HG02970 (cell line): ENCODE measurements at regions not wholly inside any gene's neighbourhood (a gene's known extent, or its start where the extent isn't known, plus 50 kb on each side); places are given as distances from the start of the nearest gene placed in this dataset.

Experiments used
- ATAC-seq: cut with Tn5 transposase; IDR thresholded peaks from one replicate; pipeline ENCODE4 v1.9.1; 2021; ENCODE audit warnings: mild to moderate bottlenecking, moderate library complexity, moderate number of reproducible peaks; ENCODE audit not compliant: unreplicated experiment, low FRiP score

GRCh38 chr9:118276784-118277183 lies 572.6 kb downstream of the TLR4 start:
- no peak for ATAC-seq

- ATAC-seq, result no peak
Observed at GRCh38 chr9:118281772-118282171, 577.6 kb downstream of the TLR4 start.

GRCh38 chr9:118283488-118283887 lies 579.3 kb downstream of the TLR4 start:
- no peak for ATAC-seq

- ATAC-seq, result no peak
Observed at GRCh38 chr9:118290116-118290515, 585.9 kb downstream of the TLR4 start.

- no peak for ATAC-seq
Observed at GRCh38 chr9:118295413-118295812, 591.2 kb downstream of the TLR4 start.

- no peak for ATAC-seq
Observed at GRCh38 chr9:118302721-118303120, 598.5 kb downstream of the TLR4 start.

- no peak for ATAC-seq
Observed at GRCh38 chr9:118303216-118303615, 599.0 kb downstream of the TLR4 start.

GRCh38 chr9:118305331-118305730 lies 601.1 kb downstream of the TLR4 start:
- no peak for ATAC-seq

- ATAC-seq, result no peak
Observed at GRCh38 chr9:118306801-118307200, 602.6 kb downstream of the TLR4 start.

- ATAC-seq, result no peak
Observed at GRCh38 chr9:118313965-118314364, 609.8 kb downstream of the TLR4 start.

- no peak for ATAC-seq
Observed at GRCh38 chr9:118316831-118317343, 612.7 kb downstream of the TLR4 start.

GRCh38 chr9:118318770-118319431 lies 614.7 kb downstream of the TLR4 start:
- ATAC-seq, result no peak

- ATAC-seq, result no peak
Observed at GRCh38 chr9:118321788-118322187, 617.6 kb downstream of the TLR4 start.

- no peak for ATAC-seq
Observed at GRCh38 chr9:118324706-118325105, 620.5 kb downstream of the TLR4 start.

GRCh38 chr9:118325757-118326156 lies 621.6 kb downstream of the TLR4 start:
- no peak for ATAC-seq

GRCh38 chr9:118326326-118326725 lies 622.1 kb downstream of the TLR4 start:
- ATAC-seq, result no peak

GRCh38 chr9:118330191-118330986 lies 626.2 kb downstream of the TLR4 start:
- ATAC-seq, result no peak

- ATAC-seq, result no peak
Observed at GRCh38 chr9:118331622-118332045, 627.4 kb downstream of the TLR4 start.

GRCh38 chr9:118336250-118336942 lies 632.2 kb downstream of the TLR4 start:
- no peak for ATAC-seq

GRCh38 chr9:118336943-118337330 lies 632.7 kb downstream of the TLR4 start:
- ATAC-seq, result no peak

- ATAC-seq, result no peak
Observed at GRCh38 chr9:118360036-118360435, 655.8 kb downstream of the TLR4 start.
